ENCODE measurements at regions not wholly inside any gene's neighbourhood (a gene's known extent, or its start where the extent isn't known, plus 50 kb on each side); places are given as distances from the start of the nearest gene placed in this dataset.

DNA sequence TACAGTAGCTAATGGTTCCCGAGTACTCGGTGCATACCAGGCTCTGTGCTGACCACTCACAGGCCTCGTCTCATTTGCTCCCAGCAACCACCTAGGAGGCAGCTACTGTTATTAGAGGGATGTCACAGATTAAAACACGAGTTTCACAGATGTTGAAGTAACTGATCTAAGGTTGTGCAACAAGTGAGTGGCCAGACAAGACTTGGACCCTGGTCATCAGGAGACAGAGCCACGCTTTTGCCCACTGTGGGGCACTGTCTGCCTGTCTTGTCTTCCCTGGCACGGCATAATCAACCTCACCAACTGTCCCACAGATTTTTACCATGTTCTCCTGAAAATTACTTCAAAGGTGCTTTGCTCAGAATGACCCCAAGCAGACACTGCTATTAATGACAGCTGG is 111.6 kb upstream of the HABP2 start:
- Histone ChIP-seq H3K9me3 (no peaks in the 10 kb centered on the region), H3K27ac (no peak overlapping the region), H3K4me1 (no peaks in the 10 kb centered on the region), H3K27me3 (no peaks in the 10 kb centered on the region), H3K4me3 (no peak overlapping the region), H3K36me3 (ENCODE audit: low read depth, missing control alignments) (no peaks in the 10 kb centered on the region)
- intact Hi-C loops (cut with DNase I; ENCODE audit: low total_unique reads), result no loop called here
- WGBS, 2 donors, result 87 to 89% methylated on average over 6 of the region's 6 CpGs
- TF ChIP-seq POLR2A (IDR thresholded peaks at IDR 0.05), result no peak
- TF ChIP-seq, protein P1, sequence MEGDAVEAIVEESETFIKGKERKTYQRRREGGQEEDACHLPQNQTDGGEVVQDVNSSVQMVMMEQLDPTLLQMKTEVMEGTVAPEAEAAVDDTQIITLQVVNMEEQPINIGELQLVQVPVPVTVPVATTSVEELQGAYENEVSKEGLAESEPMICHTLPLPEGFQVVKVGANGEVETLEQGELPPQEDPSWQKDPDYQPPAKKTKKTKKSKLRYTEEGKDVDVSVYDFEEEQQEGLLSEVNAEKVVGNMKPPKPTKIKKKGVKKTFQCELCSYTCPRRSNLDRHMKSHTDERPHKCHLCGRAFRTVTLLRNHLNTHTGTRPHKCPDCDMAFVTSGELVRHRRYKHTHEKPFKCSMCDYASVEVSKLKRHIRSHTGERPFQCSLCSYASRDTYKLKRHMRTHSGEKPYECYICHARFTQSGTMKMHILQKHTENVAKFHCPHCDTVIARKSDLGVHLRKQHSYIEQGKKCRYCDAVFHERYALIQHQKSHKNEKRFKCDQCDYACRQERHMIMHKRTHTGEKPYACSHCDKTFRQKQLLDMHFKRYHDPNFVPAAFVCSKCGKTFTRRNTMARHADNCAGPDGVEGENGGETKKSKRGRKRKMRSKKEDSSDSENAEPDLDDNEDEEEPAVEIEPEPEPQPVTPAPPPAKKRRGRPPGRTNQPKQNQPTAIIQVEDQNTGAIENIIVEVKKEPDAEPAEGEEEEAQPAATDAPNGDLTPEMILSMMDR (IDR thresholded peaks at IDR 0.05), result no peak
- no peak for DNase-seq

GRCh38 chr10:113441686-113442270 is 111.1 kb upstream of the HABP2 start:
- intact Hi-C loops (cut with DNase I; ENCODE audit: low total_unique reads), result no loop called here

DNA sequence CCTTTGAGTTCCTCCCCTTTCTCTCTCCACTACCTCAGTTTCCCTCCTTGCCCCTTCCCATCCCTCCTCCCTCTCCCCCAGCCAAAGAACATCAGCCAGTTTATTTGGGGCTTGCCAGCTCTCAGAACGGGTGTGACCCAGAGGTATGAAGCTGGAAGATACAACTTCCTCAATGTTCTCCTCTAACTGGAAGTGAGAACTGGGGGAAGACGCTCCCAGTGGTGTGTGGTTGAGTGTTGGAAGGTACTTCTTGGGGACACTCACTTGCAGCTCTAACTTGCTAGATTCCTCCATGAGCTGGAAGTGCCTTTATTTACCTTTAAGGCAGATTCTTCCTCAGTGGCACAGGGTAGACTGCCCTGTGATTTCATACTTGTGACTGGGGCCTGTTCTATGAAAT is 110.5 kb upstream of the HABP2 start:
- H3K9me3 ChIP-seq, result no peaks in the 10 kb centered on the region
- H3K27me3 ChIP-seq, result no peaks in the 10 kb centered on the region
- H3K4me3 ChIP-seq, result no peak overlapping the region
- no peak overlapping the region for H3K27ac ChIP-seq
- no peak for TF ChIP-seq POLR2A (IDR thresholded peaks at IDR 0.05)
- TF ChIP-seq, protein P1 (IDR thresholded peaks at IDR 0.05), result no peak
- intact Hi-C loops (cut with DNase I; ENCODE audit: low total_unique reads), result no loop called here
- DNase-seq, result no peak
- no peaks in the 10 kb centered on the region for H3K36me3 ChIP-seq (ENCODE audit: low read depth, missing control alignments)
- no peaks in the 10 kb centered on the region for H3K4me1 ChIP-seq
- WGBS, 2 donors, result 76 to 86% methylated on average over 2 of the region's 2 CpGs

More at GRCh38 chr10:113441686-113442270, 111.1 kb upstream of the HABP2 start:
- TF ChIP-seq, protein P1 (IDR thresholded peaks at IDR 0.05), result no peak
- no peak for TF ChIP-seq POLR2A (IDR thresholded peaks at IDR 0.05)
- Histone ChIP-seq H3K27me3 (no peaks in the 10 kb centered on the region), H3K4me1 (no peaks in the 10 kb centered on the region), H3K9me3 (no peaks in the 10 kb centered on the region), H3K4me3 (no peak overlapping the region), H3K27ac (no peak overlapping the region), H3K36me3 (ENCODE audit: low read depth, missing control alignments) (no peaks in the 10 kb centered on the region)
- DNase-seq, result no peak
- 87 to 97% methylated on average over 4 of the region's 4 CpGs for WGBS, 2 donors

GRCh38 chr10:113443141-113443925 is 109.5 kb upstream of the HABP2 start:
- no peaks in the 10 kb centered on the region for H3K4me1 ChIP-seq
- intact Hi-C loops (cut with DNase I; ENCODE audit: low total_unique reads), result no loop called here
- H3K4me3 ChIP-seq, result no peak overlapping the region
- H3K36me3 ChIP-seq (ENCODE audit: low read depth, missing control alignments), result no peaks in the 10 kb centered on the region
- H3K9me3 ChIP-seq, result no peaks in the 10 kb centered on the region
- TF ChIP-seq, protein P1 (IDR thresholded peaks at IDR 0.05), result no peak
- TF ChIP-seq POLR2A (IDR thresholded peaks at IDR 0.05), result no peak
- H3K27me3 ChIP-seq, result no peaks in the 10 kb centered on the region
- H3K27ac ChIP-seq, result no peak overlapping the region
- DNase-seq, result no peak
- 71 to 73% methylated on average over 3 of the region's 3 CpGs for WGBS, 2 donors
